Keratinocyte (primary cell): ENCODE measurements at regions not wholly inside any gene's neighbourhood (a gene's known extent, or its start where the extent isn't known, plus 50 kb on each side); places are given as distances from the start of the nearest gene placed in this dataset.

Experiments used
- CTCF ChIP-seq, 3 experiments: IDR thresholded peaks in 1 of 3; conservative IDR thresholded peaks in 1 of 3; optimal IDR thresholded peaks in 1 of 3; 2 replicates in 2 of 3; 3 replicates in 1 of 3; pipeline versions ENCODE3 to v1.5.1; 2011; ENCODE audit warnings: low read length in 3 of 3, mild to moderate bottlenecking in 3 of 3, moderate library complexity in 2 of 3, control low read depth in 1 of 3, inconsistent platforms in 1 of 3; ENCODE audit not compliant: insufficient read depth in 2 of 3; ENCODE audit errors: extremely low read depth in 1 of 3
- EZH2 ChIP-seq: IDR thresholded peaks from one replicate; pipeline ENCODE4 v1.6.1; 2012; ENCODE audit warnings: inconsistent platforms, mild to moderate bottlenecking, low read length, moderate library complexity

GRCh38 chr9:109888695-109889094 lies 108.7 kb downstream of the PALM2AKAP2 start:
- TF ChIP-seq EZH2 (no peak), CTCF (optimal IDR thresholded peaks at IDR 0.05 in 1 of 3, IDR thresholded peaks at IDR 0.05 in 1 of 3, conservative IDR thresholded peaks at IDR 0.05 in 1 of 3; ENCODE audit: extremely low read depth in 1 of 3, insufficient read depth in 2 of 3, low read length in 3 of 3) (no peak)
